ENCODE measurements at regions not wholly inside any gene's neighbourhood (a gene's known extent, or its start where the extent isn't known, plus 50 kb on each side); places are given as distances from the start of the nearest gene placed in this dataset.
"Not testable (repeated sequence)": the region's sequence is repeated elsewhere in the genome, so short reads cannot be mapped to it uniquely, and the experiment has no call there.

- no peak for DNase-seq
Observed at GRCh38 chr6:119961450-119961849, 611.9 kb upstream of the MAN1A1 start.

GRCh38 chr6:119960456-119960855, 610.9 kb upstream of the MAN1A1 start:
- DNase-seq, result no peak

GRCh38 chr6:119960036-119960435, 610.5 kb upstream of the MAN1A1 start:
- no peak for DNase-seq

GRCh38 chr6:119957195-119957594, 607.6 kb upstream of the MAN1A1 start:
- no peak for DNase-seq

GRCh38 chr6:119952696-119953095, 603.1 kb upstream of the MAN1A1 start:
- DNase-seq, result no peak

- no peak for DNase-seq
Observed at GRCh38 chr6:119950681-119951080, 601.1 kb upstream of the MAN1A1 start.

GRCh38 chr6:119942078-119942752, 592.7 kb upstream of the MAN1A1 start:
- DNase-seq, result no peak

- DNase-seq, result no peak
Observed at GRCh38 chr6:119938752-119939151, 589.2 kb upstream of the MAN1A1 start.

GRCh38 chr6:119934816-119935215, 585.3 kb upstream of the MAN1A1 start:
- DNase-seq, result no peak

GRCh38 chr6:119929121-119929520, 579.6 kb upstream of the MAN1A1 start:
- no peak for DNase-seq

- DNase-seq, result not testable (repeated sequence)
Observed at GRCh38 chr6:119924888-119925287, 575.3 kb upstream of the MAN1A1 start.

GRCh38 chr6:119922814-119923213, 573.3 kb upstream of the MAN1A1 start:
- no peak for DNase-seq

- no peak for DNase-seq
Observed at GRCh38 chr6:119921491-119922010, 572.0 kb upstream of the MAN1A1 start.

- DNase-seq, result no peak
Observed at GRCh38 chr6:119917186-119917585, 567.6 kb upstream of the MAN1A1 start.

- DNase-seq, result no peak
Observed at GRCh38 chr6:119915971-119916370, 566.4 kb upstream of the MAN1A1 start.

- no peak for DNase-seq
Observed at GRCh38 chr6:119908157-119908556, 558.6 kb upstream of the MAN1A1 start.

- no peak for DNase-seq
Observed at GRCh38 chr6:119902681-119903080, 553.1 kb upstream of the MAN1A1 start.

GRCh38 chr6:119896806-119897205, 547.2 kb upstream of the MAN1A1 start:
- no peak for DNase-seq

- DNase-seq, result no peak
Observed at GRCh38 chr6:119895626-119896025, 546.1 kb upstream of the MAN1A1 start.

- DNase-seq, result no peak
Observed at GRCh38 chr6:119894811-119895210, 545.2 kb upstream of the MAN1A1 start.

- DNase-seq, result no peak
Observed at GRCh38 chr6:119891644-119892043, 542.1 kb upstream of the MAN1A1 start.

GRCh38 chr6:119891206-119891605, 541.6 kb upstream of the MAN1A1 start:
- DNase-seq, result no peak

GRCh38 chr6:119890470-119890869, 540.9 kb upstream of the MAN1A1 start:
- no peak for DNase-seq

GRCh38 chr6:119887666-119888065, 538.1 kb upstream of the MAN1A1 start:
- DNase-seq, result no peak
